Fibroblast of skin of right quadriceps (primary cell): ENCODE measurements at regions not wholly inside any gene's neighbourhood (a gene's known extent, or its start where the extent isn't known, plus 50 kb on each side); places are given as distances from the start of the nearest gene placed in this dataset.
"Not testable (repeated sequence)": the region's sequence is repeated elsewhere in the genome, so short reads cannot be mapped to it uniquely, and the experiment has no call there.

ENCODE experiments used
- DNase-seq: peaks from one replicate; pipeline ENCODE4 v3.0.0-alpha.2; 2013

GRCh38 chr1:220942278-220942677 is 63.0 kb downstream of the HLX start:
- no peak for DNase-seq

- not testable (repeated sequence) for DNase-seq
Observed at GRCh38 chr1:220942914-220943313, 63.7 kb downstream of the HLX start.

GRCh38 chr1:220943319-220943996 is 64.2 kb downstream of the HLX start:
- DNase-seq, result no peak

- DNase-seq, result no peak
Observed at GRCh38 chr1:220950576-220950975, 71.3 kb downstream of the HLX start.

- DNase-seq, result peak; percentile 54
Observed at GRCh38 chr1:220952961-220953643, 73.9 kb downstream of the HLX start.

GRCh38 chr1:220954321-220955075 is 75.3 kb downstream of the HLX start:
- peak; percentile 63 for DNase-seq

GRCh38 chr1:220955116-220955515 is 75.9 kb downstream of the HLX start:
- DNase-seq, result peak; percentile 38

- DNase-seq, result no peak
Observed at GRCh38 chr1:220956501-220957232, 77.4 kb downstream of the HLX start.

GRCh38 chr1:220957233-220957605 is 78.0 kb downstream of the HLX start:
- peak; percentile 99 for DNase-seq

GRCh38 chr1:220958234-220958633 is 79.0 kb downstream of the HLX start:
- DNase-seq, result no peak

- peak; percentile 99 for DNase-seq
Observed at GRCh38 chr1:220962031-220962751, 82.9 kb downstream of the HLX start.

- DNase-seq, result no peak
Observed at GRCh38 chr1:220966041-220966440, 86.8 kb downstream of the HLX start.

- DNase-seq, result no peak
Observed at GRCh38 chr1:220966473-220966872, 87.2 kb downstream of the HLX start.

- peak; percentile 67 for DNase-seq
Observed at GRCh38 chr1:220966881-220967611, 87.8 kb downstream of the HLX start.

- DNase-seq, result no peak
Observed at GRCh38 chr1:220967911-220968310, 88.7 kb downstream of the HLX start.

- DNase-seq, result not testable (repeated sequence)
Observed at GRCh38 chr1:220969281-220969680, 90.0 kb downstream of the HLX start.

GRCh38 chr1:220970311-220970710 is 91.1 kb downstream of the HLX start:
- peak; percentile 50 for DNase-seq

- DNase-seq, result no peak
Observed at GRCh38 chr1:220971221-220971620, 92.0 kb downstream of the HLX start.

- DNase-seq, result no peak
Observed at GRCh38 chr1:220974431-220974830, 95.2 kb downstream of the HLX start.

- DNase-seq, result no peak
Observed at GRCh38 chr1:220976390-220976789, 97.1 kb downstream of the HLX start.

- no peak for DNase-seq
Observed at GRCh38 chr1:220979371-220979770, 100.1 kb downstream of the HLX start.

GRCh38 chr1:220982686-220983085 is 103.4 kb downstream of the HLX start:
- peak; percentile 52 for DNase-seq
